ENCODE measurements at regions not wholly inside any gene's neighbourhood (a gene's known extent, or its start where the extent isn't known, plus 50 kb on each side); places are given as distances from the start of the nearest gene placed in this dataset.

- DNase-seq (ENCODE audit: low read depth) = no peak
Observed at GRCh38 chr6:134502614-134503549, 185.0 kb upstream of the SGK1 start.

- no peak for DNase-seq (ENCODE audit: low read depth)
Observed at GRCh38 chr6:134495890-134496248, 178.0 kb upstream of the SGK1 start.

- DNase-seq (ENCODE audit: low read depth) = no peak
Observed at GRCh38 chr6:134495203-134495889, 177.4 kb upstream of the SGK1 start.

GRCh38 chr6:134493789-134494188 lies 175.9 kb upstream of the SGK1 start:
- no peak for DNase-seq (ENCODE audit: low read depth)

- no peak for DNase-seq (ENCODE audit: low read depth)
Observed at GRCh38 chr6:134491477-134491876, 173.6 kb upstream of the SGK1 start.

GRCh38 chr6:134482593-134483270 lies 164.8 kb upstream of the SGK1 start:
- DNase-seq (ENCODE audit: low read depth) = no peak

- no peak for DNase-seq (ENCODE audit: low read depth)
Observed at GRCh38 chr6:134481966-134482365, 164.1 kb upstream of the SGK1 start.

- peak; percentile 31 for DNase-seq (ENCODE audit: low read depth)
Observed at GRCh38 chr6:134480593-134480992, 162.7 kb upstream of the SGK1 start.

GRCh38 chr6:134478764-134479399 lies 161.0 kb upstream of the SGK1 start:
- no peak for DNase-seq (ENCODE audit: low read depth)

GRCh38 chr6:134477991-134478635 lies 160.2 kb upstream of the SGK1 start:
- peak; percentile 50 for DNase-seq (ENCODE audit: low read depth)

GRCh38 chr6:134474955-134475354 lies 157.0 kb upstream of the SGK1 start:
- DNase-seq (ENCODE audit: low read depth) = no peak

- DNase-seq (ENCODE audit: low read depth) = no peak
Observed at GRCh38 chr6:134472661-134473060, 154.7 kb upstream of the SGK1 start.

GRCh38 chr6:134472046-134472445 lies 154.1 kb upstream of the SGK1 start:
- peak; percentile 41 for DNase-seq (ENCODE audit: low read depth)

- no peak for DNase-seq (ENCODE audit: low read depth)
Observed at GRCh38 chr6:134470457-134470975, 152.6 kb upstream of the SGK1 start.

- no peak for DNase-seq (ENCODE audit: low read depth)
Observed at GRCh38 chr6:134469702-134470456, 152.0 kb upstream of the SGK1 start.

- DNase-seq (ENCODE audit: low read depth) = no peak
Observed at GRCh38 chr6:134468633-134469032, 150.7 kb upstream of the SGK1 start.

- DNase-seq (ENCODE audit: low read depth) = no peak
Observed at GRCh38 chr6:134467620-134468019, 149.7 kb upstream of the SGK1 start.

GRCh38 chr6:134466771-134467525 lies 149.0 kb upstream of the SGK1 start:
- DNase-seq (ENCODE audit: low read depth) = no peak

- peak; percentile 76 for DNase-seq (ENCODE audit: low read depth)
Observed at GRCh38 chr6:134464690-134465411, 146.9 kb upstream of the SGK1 start.

Data from RPMI7951 (cell line).